PC-3 (cell line): ENCODE measurements at regions not wholly inside any gene's neighbourhood (a gene's known extent, or its start where the extent isn't known, plus 50 kb on each side); places are given as distances from the start of the nearest gene placed in this dataset.

Source experiments
- ATAC-seq: fragments of 200-7000 bp; cut with Tn5 transposase; 2 replicates; pipeline ENCODE4 v1.9.1; 2020; ENCODE audit warnings: mild to moderate bottlenecking, moderate library complexity
- BruUV-seq: library from RNA; stranded (reverse); fragments of 400-500 nt; replicated peaks from 2 replicates; lab custom pipeline; 2021; lab: Mats Ljungman, UMichigan
- CTCF ChIA-PET: fragments of 300-600 bp; sonication (Branson Sonifier 250); formaldehyde crosslinking; loops from one replicate; lab custom pipeline; 2022; ENCODE audit warnings: antibody characterized with exemption; lab: Charles Lee
- POLR2A ChIA-PET: fragments of 300-600 bp; sonication (Branson Sonifier 250); formaldehyde crosslinking; loops from one replicate; lab custom pipeline; 2022; ENCODE audit warnings: antibody characterized with exemption; ENCODE audit not compliant: unreplicated experiment; lab: Charles Lee
- DNase-seq: peaks from one replicate; pipeline ENCODE4 v3.0.0-alpha.2; 2015
- H2AFZ ChIP-seq: fragments of 300-600 bp; sonication (generic); 2 replicates; pipeline ENCODE4 v1.6.0; 2016; ENCODE audit warnings: antibody characterized with exemption, low read length
- H3F3A ChIP-seq: fragments of 300-600 bp; sonication (generic); one replicate; pipeline ENCODE4 v1.6.0; 2017; ENCODE audit warnings: antibody characterized with exemption, low read length, control low read depth, mild to moderate bottlenecking; ENCODE audit not compliant: unreplicated experiment
- H3K27ac ChIP-seq: fragments of 300-600 bp; sonication (generic); 2 replicates; pipeline ENCODE4 v1.5.1; 2016; ENCODE audit warnings: mild to moderate bottlenecking, low read length
- H3K27me3 ChIP-seq: fragments of 300-600 bp; sonication (generic); 2 replicates; pipeline ENCODE4 v1.6.1; 2016; ENCODE audit warnings: low read length, mixed read lengths
- H3K36me3 ChIP-seq: fragments of 300-600 bp; sonication (generic); 2 replicates; pipeline ENCODE4 v1.6.1; 2016; ENCODE audit warnings: low read depth, mixed run types, low read length, mixed read lengths
- H3K4me1 ChIP-seq: fragments of 300-600 bp; sonication (generic); 2 replicates; pipeline ENCODE4 v1.5.1; 2016; ENCODE audit warnings: low read length; ENCODE audit not compliant: insufficient read depth
- H3K4me2 ChIP-seq: fragments of 300-600 bp; sonication (generic); 2 replicates; pipeline ENCODE4 v1.6.0; 2016; ENCODE audit warnings: low read length
- H3K4me3 ChIP-seq: fragments of 300-600 bp; sonication (generic); 2 replicates; pipeline ENCODE4 v1.5.1; 2016; ENCODE audit warnings: mild to moderate bottlenecking, low read length, mixed read lengths
- H3K79me2 ChIP-seq: fragments of 300-600 bp; sonication (generic); 2 replicates; pipeline ENCODE4 v1.6.1; 2017; ENCODE audit warnings: low read length, mixed read lengths
- H3K9ac ChIP-seq: fragments of 300-600 bp; sonication (generic); 2 replicates; pipeline ENCODE4 v1.6.0; 2016; ENCODE audit warnings: mild to moderate bottlenecking, low read length
- H3K9me2 ChIP-seq: fragments of 300-600 bp; sonication (generic); replicated peaks from 2 replicates; pipeline ENCODE4 v1.6.1; 2016; ENCODE audit warnings: mixed run types, low read length, mixed read lengths
- H3K9me3 ChIP-seq: fragments of 300-600 bp; sonication (generic); 2 replicates; pipeline ENCODE4 v1.6.1; 2016; ENCODE audit warnings: low read length, mixed read lengths
- H4K20me1 ChIP-seq: fragments of 300-600 bp; sonication (generic); 2 replicates; pipeline ENCODE4 v1.6.1; 2016; ENCODE audit warnings: low read length, mixed read lengths
- CTCF ChIP-seq: fragments of 300-600 bp; sonication (generic); conservative IDR thresholded peaks from 2 replicates; pipeline ENCODE4 v1.5.1; 2017; ENCODE audit warnings: antibody characterized with exemption, low read depth, mild to moderate bottlenecking, low read length
- EZH2 ChIP-seq: fragments of 300-600 bp; sonication (generic); IDR thresholded peaks from one replicate; pipeline ENCODE4 v1.6.1; 2017; ENCODE audit warnings: antibody characterized with exemption, mild to moderate bottlenecking, low read length; ENCODE audit not compliant: unreplicated experiment
- EZH2phosphoT487 ChIP-seq: fragments of 300-600 bp; sonication (generic); IDR thresholded peaks from 2 replicates; pipeline ENCODE4 v1.6.1; 2018; ENCODE audit warnings: mild to moderate bottlenecking, antibody characterized with exemption, low read length, borderline replicate concordance
- intact Hi-C: fragments of 100-400 bp; cut with micrococcal nuclease; formaldehyde crosslinking; loops from 2 replicates; pipeline ENCODE4 v1.9.0; 2023

- Histone ChIP-seq H2AFZ (no peak overlapping the region), H3K36me3 (no peaks in the 10 kb centered on the region; the same call in 1 of the 2 replicates), H4K20me1 (no peaks in the 10 kb centered on the region), H3K9me2 (no peaks in the 10 kb centered on the region), H3K4me1 (peaks cover 78% of the 10 kb centered on the region), H3K9me3 (no peaks in the 10 kb centered on the region), H3K79me2 (no peaks in the 10 kb centered on the region), H3K4me3 (no peak overlapping the region), H3K27ac (peak overlapping the region; percentile 79), H3K4me2 (peak overlapping the region; percentile 38), H3K9ac (peak overlapping the region; percentile 63), H3K27me3 (no peaks in the 10 kb centered on the region), H3F3A (peaks cover 31% of the 10 kb centered on the region)
- TF ChIP-seq EZH2: no peak
- no peak for TF ChIP-seq CTCF
- TF ChIP-seq EZH2phosphoT487: no peak
- ATAC-seq (no peak), DNase-seq (no peak)
- ChIA-PET CTCF (no interaction called here), POLR2A (interaction anchor here (0.6 to 0.7 kb wide), 2 partner anchors 781 to 930 kb away, joined by 3 to 6 read pairs; no protein-coding TSS in a partner anchor)
- no TSS peak for BruUV-seq
- intact Hi-C loops: no loop called here
Measured at GRCh38 chr12:28025821-28026505, 53.4 kb upstream of the PTHLH start.

- Histone ChIP-seq H3K9ac (peak overlapping the region; percentile 63), H3K27ac (peak overlapping the region; percentile 79), H3K4me1 (peaks cover 72% of the 10 kb centered on the region)
Measured at GRCh38 chr12:28026701-28027100, 54.2 kb upstream of the PTHLH start.

More at GRCh38 chr12:28026701-28027100, 54.2 kb upstream of the PTHLH start:
- Histone ChIP-seq H3K9me3 (no peaks in the 10 kb centered on the region), H3K79me2 (no peaks in the 10 kb centered on the region), H4K20me1 (no peaks in the 10 kb centered on the region), H3K36me3 (no peaks in the 10 kb centered on the region; the same call in 1 of the 2 replicates), H3K9me2 (no peaks in the 10 kb centered on the region), H3K4me2 (peak overlapping the region; percentile 38), H3K27me3 (no peaks in the 10 kb centered on the region), H3F3A (peaks cover 25% of the 10 kb centered on the region), H2AFZ (peak overlapping the region; percentile 0; the same call in 1 of the 2 replicates), H3K4me3 (no peak overlapping the region)
- TF ChIP-seq EZH2 (no peak), CTCF (no peak), EZH2phosphoT487 (no peak)
- intact Hi-C loops: no loop called here
- BruUV-seq: no TSS peak
- POLR2A ChIA-PET: no interaction called here
- DNase-seq (peak; percentile 100), ATAC-seq (peak; percentile 6; the same call in 1 of the 2 replicates)
- CTCF ChIA-PET: no interaction called here
